HG03280 (cell line): ENCODE measurements at regions not wholly inside any gene's neighbourhood (a gene's known extent, or its start where the extent isn't known, plus 50 kb on each side); places are given as distances from the start of the nearest gene placed in this dataset.
"Not testable (repeated sequence)": the region's sequence is repeated elsewhere in the genome, so short reads cannot be mapped to it uniquely, and the experiment has no call there.

Experiments used
- ATAC-seq: cut with Tn5 transposase; IDR thresholded peaks from one replicate; pipeline ENCODE4 v1.9.1; 2021; ENCODE audit warnings: mild to moderate bottlenecking, moderate library complexity; ENCODE audit not compliant: unreplicated experiment

DNA sequence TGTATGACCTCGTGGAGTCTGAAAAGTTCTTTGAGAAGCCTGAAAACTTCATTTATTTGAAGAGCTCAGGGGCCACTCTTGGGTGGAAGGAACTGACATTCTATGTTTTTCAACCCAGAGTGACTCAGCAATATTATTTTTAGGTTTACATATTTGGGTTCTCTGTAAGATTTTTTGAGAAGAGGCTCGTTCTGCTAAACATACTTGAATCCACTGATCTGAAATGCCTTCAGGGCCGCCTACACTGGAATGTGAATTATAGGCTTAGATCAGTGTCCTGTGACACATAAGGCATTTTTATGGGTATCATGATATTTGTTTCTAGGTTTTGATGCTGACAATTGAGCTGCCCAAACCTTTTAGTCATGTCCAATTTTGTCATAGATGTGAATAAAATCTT is 86.2 kb downstream of the PSAT1 start:
- no peak for ATAC-seq

GRCh38 chr9:78386348-78386747 is 89.4 kb downstream of the PSAT1 start:
- ATAC-seq = no peak

GRCh38 chr9:78386773-78387172 is 89.8 kb downstream of the PSAT1 start:
- ATAC-seq = no peak

DNA sequence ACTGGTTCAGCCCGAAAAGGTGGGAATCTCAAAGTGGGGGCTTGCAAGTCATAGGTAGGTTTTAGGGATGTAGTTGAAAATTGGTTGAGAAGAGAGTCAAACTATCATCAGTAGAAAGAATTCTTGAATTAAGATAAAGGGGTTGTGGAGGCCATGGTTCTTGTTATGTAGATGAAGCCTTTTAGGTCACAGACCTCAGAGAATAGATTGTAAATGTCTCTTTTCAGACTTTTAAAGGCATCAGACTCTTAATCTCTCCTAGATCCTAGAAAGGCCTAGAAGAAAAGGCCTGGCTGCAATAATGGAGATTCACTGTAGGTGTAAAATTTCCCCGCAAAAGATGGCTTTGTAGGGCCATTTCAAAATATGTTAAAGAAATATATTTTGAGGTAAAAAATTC is 96.4 kb downstream of the PSAT1 start:
- ATAC-seq = no peak

- ATAC-seq = no peak
Measured at GRCh38 chr9:78393932-78394331, 97.0 kb downstream of the PSAT1 start.

DNA sequence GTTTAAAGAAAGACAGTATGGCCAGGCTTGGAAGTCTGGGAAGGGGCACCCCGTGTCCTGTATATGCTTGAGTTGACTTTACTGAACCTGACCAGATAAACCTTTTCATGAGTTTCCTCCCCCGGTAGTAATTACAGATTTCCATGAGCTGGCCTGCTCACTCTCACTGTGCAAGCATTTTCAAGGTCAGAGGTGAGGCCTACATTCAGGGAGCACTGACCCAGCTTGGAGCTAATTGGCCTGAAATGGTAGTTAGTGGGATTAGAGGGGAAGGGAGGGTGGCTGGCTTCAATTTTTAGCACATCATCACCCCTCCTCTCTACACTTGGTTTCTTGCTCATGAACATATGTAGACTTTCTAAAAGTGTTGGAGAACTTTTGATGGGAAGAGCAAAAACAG is 99.2 kb downstream of the PSAT1 start:
- ATAC-seq = no peak

DNA sequence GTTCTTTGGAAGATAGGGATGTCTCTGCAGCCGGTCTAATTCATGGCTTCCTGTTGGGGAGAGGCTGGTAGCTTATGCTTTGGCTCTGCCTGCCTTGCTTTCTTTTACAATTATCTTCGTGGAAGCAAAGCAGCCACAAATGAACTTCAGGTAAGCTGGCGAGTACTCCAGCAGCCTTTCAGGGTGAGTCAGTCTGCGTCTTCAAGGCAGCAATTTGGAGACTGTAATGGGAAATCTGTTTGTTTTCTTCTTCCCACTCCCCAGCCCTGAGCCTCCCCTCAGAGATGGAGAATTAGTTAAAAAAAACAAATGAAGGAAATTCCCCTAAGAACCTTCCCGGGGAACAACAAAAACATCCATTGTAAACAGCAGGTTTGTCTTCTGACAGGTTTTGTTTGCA is 100.1 kb downstream of the PSAT1 start:
- ATAC-seq = no peak

GRCh38 chr9:78397454-78397853 is 100.5 kb downstream of the PSAT1 start:
- no peak for ATAC-seq

- no peak for ATAC-seq
Measured at GRCh38 chr9:78399153-78399552, 102.2 kb downstream of the PSAT1 start.

DNA sequence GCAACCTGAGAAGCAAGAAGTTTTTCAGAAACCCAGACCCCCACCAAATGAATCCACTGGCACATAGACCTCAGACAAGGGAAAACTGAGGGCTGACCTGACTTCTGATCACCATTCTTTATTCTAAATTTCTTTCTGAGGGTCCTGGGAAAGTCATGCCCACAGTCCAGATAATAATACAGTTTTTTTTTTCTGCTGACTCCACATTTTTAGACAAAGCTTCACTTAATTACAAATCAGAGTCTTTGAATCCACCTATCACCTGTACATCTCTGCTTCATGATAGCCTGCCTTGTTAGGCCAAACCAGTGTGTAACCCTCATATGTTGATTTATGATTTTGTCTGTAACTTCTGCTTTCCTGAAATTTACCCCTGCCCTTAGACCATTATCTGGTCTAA is 103.6 kb downstream of the PSAT1 start:
- ATAC-seq = no peak

- ATAC-seq = no peak
Measured at GRCh38 chr9:78405461-78405860, 108.5 kb downstream of the PSAT1 start.

DNA sequence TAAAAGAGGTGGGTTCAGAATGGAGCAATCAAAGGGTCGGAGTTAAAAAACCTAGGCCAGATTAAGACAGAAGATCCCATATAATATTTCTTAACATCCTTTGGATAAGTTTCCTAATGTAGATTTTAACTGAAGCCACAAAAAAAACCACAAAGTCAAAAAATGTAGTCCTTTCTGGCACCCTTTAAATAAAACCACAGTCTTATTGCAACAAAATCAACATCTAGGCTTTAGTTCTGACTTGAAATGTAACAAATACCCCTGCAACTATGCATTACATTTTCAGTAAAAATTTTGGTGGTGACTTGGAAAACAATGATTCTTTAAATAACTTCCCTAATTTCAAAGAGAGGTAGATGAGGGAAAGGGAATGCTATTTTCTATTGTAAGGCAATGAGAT is 109.2 kb downstream of the PSAT1 start:
- no peak for ATAC-seq

DNA sequence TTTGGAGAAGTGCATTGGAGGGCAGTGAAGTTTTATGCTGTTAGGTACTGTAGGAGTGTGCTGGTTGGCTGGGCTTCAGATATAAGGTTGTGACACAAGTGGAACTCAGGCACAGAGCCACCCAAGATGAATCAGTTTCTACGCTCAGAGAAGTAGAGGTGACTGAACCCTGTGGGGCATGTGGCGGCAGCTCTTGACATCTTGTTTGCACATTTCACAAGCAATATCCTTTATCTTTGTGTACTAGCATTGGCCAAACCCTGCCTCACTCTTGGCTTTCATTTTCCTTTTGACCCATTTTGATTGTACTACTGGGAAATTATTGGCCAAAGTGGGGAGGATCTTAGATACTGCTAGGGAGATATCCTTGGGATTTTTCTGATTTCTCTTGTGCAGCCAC is 110.0 kb downstream of the PSAT1 start:
- no peak for ATAC-seq

DNA sequence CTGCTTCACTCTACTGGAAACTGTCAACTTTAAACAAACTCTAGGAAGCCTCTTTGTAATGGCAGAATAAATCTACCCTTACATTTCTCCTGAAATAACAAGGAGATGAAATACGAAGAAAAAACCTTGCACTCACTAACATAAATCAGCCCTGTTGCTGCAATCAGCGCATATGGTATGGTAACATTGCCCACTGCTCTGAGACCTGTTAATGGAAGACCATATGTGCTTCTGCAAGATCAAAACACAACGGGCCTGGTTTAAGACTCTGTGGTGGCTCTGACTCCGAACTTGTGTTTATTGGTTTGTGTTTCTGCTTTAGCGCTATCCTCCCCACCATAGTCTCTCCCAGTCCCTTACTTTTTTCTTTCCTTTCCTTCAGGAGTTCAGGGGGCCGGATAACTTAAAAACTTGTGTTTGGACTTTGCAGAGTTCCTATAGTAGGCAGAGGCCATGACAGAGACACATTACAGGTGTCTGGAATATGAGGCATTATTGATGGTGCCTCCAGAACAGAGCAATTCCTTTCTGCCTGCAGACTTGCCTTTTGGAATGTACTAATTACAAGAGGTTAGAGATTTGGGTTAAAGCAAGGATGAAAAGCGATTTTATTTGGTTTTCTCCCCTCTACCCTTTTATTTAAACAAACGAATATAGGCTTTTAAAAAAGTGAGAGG is 110.8 kb downstream of the PSAT1 start:
- ATAC-seq = no peak

DNA sequence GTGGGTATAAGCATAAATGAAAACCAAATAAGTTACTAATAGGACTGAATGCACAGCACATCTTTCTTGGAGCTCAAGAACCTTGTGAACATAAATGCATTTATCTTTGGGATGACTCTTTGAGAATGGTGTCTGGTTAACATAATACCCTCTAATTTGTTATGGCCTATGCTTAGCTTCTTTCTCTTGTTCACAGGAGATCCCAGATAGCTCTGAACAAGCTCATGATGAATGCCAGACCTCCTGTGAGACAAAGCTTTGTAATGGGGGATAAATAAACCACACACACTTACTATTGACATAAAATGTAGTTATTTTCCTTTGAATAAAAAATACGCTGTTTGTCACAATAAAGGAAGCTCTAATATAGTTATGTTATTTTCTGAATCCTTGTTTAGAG is 111.5 kb downstream of the PSAT1 start:
- no peak for ATAC-seq

- ATAC-seq = not testable (repeated sequence)
Measured at GRCh38 chr9:78409928-78410510, 113.1 kb downstream of the PSAT1 start.

DNA sequence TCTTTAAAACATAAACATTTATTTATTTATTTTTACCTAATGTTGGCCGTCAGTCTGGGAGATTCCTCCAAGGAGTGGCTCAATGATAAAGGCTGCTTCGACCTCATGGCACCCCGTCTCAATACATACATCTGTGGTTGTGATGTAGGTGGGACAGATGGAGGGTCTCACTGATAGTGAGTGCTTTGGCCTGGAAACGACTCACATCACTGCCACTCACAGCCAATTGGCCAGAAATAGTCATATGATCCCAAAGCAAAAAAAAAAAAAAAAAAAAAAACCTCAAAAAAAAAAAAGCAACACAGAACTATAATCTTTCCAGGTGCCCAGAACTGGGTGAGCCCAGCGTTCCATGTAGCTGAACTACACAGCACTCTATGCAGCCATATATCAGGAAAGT is 125.4 kb downstream of the PSAT1 start:
- no peak for ATAC-seq

DNA sequence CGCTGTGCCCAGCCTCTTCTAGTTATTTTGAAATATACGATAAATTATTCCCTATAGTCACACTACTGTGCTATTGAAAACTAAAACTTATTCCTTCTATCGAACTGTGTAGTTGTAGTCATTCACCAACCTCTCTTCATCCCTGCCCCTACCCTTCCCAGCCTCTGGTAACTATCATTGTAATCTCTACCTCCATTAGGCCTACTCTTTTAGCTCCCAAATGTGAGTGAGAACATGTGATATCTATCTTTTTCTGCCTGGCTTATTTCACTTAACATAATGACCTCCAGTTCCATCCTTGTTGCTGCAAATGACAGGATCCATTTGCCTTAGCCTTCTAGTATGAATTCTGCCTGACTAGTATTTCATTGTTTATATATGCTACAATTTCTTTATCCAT is 127.4 kb downstream of the PSAT1 start:
- no peak for ATAC-seq

DNA sequence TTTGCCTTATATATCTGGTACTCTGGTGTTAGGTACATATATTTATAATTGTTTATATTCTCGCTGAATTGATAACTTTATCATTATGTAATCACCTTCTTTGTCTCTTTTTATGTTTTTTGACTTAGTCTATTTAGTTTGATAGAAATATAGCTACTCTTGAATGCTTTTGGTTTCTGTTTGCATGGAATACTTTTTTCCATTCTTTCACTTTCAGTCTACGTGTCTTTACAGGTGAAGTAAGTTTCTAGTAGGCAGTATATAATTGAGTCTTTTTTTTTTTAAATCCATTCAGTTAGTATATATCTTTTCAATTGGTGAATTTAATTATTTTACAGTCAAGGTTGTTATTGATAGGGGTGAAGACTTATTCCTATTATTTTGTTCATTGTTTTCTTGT is 131.7 kb downstream of the PSAT1 start:
- no peak for ATAC-seq

- ATAC-seq = no peak
Measured at GRCh38 chr9:78430387-78430786, 133.5 kb downstream of the PSAT1 start.

- ATAC-seq = not testable (repeated sequence)
Measured at GRCh38 chr9:78431039-78431438, 134.1 kb downstream of the PSAT1 start.

- no peak for ATAC-seq
Measured at GRCh38 chr9:78436873-78437272, 139.9 kb downstream of the PSAT1 start.

- ATAC-seq = no peak
Measured at GRCh38 chr9:78437296-78437695, 140.4 kb downstream of the PSAT1 start.
